ENCODE measurements at regions not wholly inside any gene's neighbourhood (a gene's known extent, or its start where the extent isn't known, plus 50 kb on each side); places are given as distances from the start of the nearest gene placed in this dataset.

GRCh38 chr16:54631782-54632181 is 298.9 kb upstream of the IRX5 start:
- TF ChIP-seq CTCF (IDR thresholded peaks at IDR 0.05): no peak
- DNase-seq: no peak
- H3K36me3 Mint-ChIP-seq (ENCODE audit: low read depth): no peaks in the 10 kb centered on the region
- no peak overlapping the region; the same call in 1 of the 2 replicates for H3K27ac Mint-ChIP-seq
- peaks cover 2% of the 10 kb centered on the region; the same call in 1 of the 2 replicates for H3K27me3 Mint-ChIP-seq (ENCODE audit: insufficient read depth)
- H3K4me1 Mint-ChIP-seq (ENCODE audit: low read depth): peaks cover 32% of the 10 kb centered on the region
- H3K9me3 Mint-ChIP-seq: no peaks in the 10 kb centered on the region
- H3K4me3 Mint-ChIP-seq: no peak overlapping the region

- TF ChIP-seq CTCF (IDR thresholded peaks at IDR 0.05): no peak
- Mint-ChIP-seq H3K4me1 (ENCODE audit: low read depth) (peaks cover 32% of the 10 kb centered on the region), H3K9me3 (no peaks in the 10 kb centered on the region), H3K36me3 (ENCODE audit: low read depth) (no peaks in the 10 kb centered on the region), H3K27ac (no peak overlapping the region), H3K4me3 (no peak overlapping the region; the same call in 1 of the 2 replicates), H3K27me3 (ENCODE audit: insufficient read depth) (no peaks in the 10 kb centered on the region; the same call in 1 of the 2 replicates)
- peak; percentile 20 for DNase-seq
Measured at GRCh38 chr16:54630284-54630967, 300.2 kb upstream of the IRX5 start.

- no peak for DNase-seq
- Mint-ChIP-seq H3K4me3 (no peak overlapping the region), H3K27ac (no peak overlapping the region), H3K36me3 (ENCODE audit: low read depth) (no peaks in the 10 kb centered on the region), H3K4me1 (ENCODE audit: low read depth) (peaks cover 32% of the 10 kb centered on the region), H3K27me3 (ENCODE audit: insufficient read depth) (peaks cover 3% of the 10 kb centered on the region), H3K9me3 (no peaks in the 10 kb centered on the region)
- TF ChIP-seq CTCF (IDR thresholded peaks at IDR 0.05): no peak
Measured at GRCh38 chr16:54628796-54629625, 301.7 kb upstream of the IRX5 start.

- no peak for TF ChIP-seq CTCF (IDR thresholded peaks at IDR 0.05)
- Mint-ChIP-seq H3K27ac (no peak overlapping the region), H3K4me1 (ENCODE audit: low read depth) (peaks cover 19% of the 10 kb centered on the region), H3K4me3 (no peak overlapping the region), H3K9me3 (no peaks in the 10 kb centered on the region), H3K36me3 (ENCODE audit: low read depth) (no peaks in the 10 kb centered on the region), H3K27me3 (ENCODE audit: insufficient read depth) (peaks cover 3% of the 10 kb centered on the region)
- DNase-seq: no peak
Measured at GRCh38 chr16:54627616-54628015, 303.0 kb upstream of the IRX5 start.

GRCh38 chr16:54623636-54624035 is 307.0 kb upstream of the IRX5 start:
- DNase-seq: no peak
- Mint-ChIP-seq H3K27ac (no peak overlapping the region), H3K36me3 (ENCODE audit: low read depth) (no peaks in the 10 kb centered on the region), H3K4me1 (ENCODE audit: low read depth) (no peaks in the 10 kb centered on the region), H3K9me3 (no peaks in the 10 kb centered on the region; the same call in 1 of the 2 replicates), H3K4me3 (no peak overlapping the region), H3K27me3 (ENCODE audit: insufficient read depth) (peaks cover 6% of the 10 kb centered on the region)
- no peak for TF ChIP-seq CTCF (IDR thresholded peaks at IDR 0.05)

All from HFFc6 (cell line).